B cell (primary cell): ENCODE measurements at regions not wholly inside any gene's neighbourhood (a gene's known extent, or its start where the extent isn't known, plus 50 kb on each side); places are given as distances from the start of the nearest gene placed in this dataset.

ENCODE experiments used
- EZH2 ChIP-seq: IDR thresholded peaks from 2 replicates; pipeline ENCODE4 v1.6.1; 2012; ENCODE audit warnings: borderline replicate concordance, low read depth, mild to moderate bottlenecking, moderate library complexity, low read length; ENCODE audit not compliant: insufficient read depth, poor library complexity, severe bottlenecking
- TF ChIP-seq, protein P1 (sequence below): fragments of 200-600 bp; IDR thresholded peaks from one replicate; pipeline ENCODE4 v1.8.0; 2022; ENCODE audit warnings: antibody characterized with exemption, mild to moderate bottlenecking

DNA sequence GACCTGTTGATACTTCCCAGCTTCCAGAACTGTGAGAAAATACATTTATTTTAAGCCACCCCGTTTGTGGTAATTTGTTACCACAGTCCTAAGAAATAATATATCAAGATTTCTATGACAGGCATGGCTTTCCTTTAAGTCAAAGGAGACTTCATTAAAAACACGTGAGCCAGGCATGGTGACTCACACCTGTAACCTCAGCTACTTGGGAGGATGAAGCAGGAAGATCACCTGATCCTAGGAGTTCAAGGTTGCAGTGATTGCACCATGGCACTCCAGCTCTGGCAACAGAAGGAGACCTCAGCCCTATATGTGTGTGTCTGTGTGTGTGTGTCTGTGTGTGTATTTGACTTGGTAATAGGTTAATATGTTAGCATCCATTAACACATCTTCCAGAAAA lies 69.8 kb upstream of the SCN7A start:
- no peak for TF ChIP-seq EZH2
- TF ChIP-seq, protein P1, sequence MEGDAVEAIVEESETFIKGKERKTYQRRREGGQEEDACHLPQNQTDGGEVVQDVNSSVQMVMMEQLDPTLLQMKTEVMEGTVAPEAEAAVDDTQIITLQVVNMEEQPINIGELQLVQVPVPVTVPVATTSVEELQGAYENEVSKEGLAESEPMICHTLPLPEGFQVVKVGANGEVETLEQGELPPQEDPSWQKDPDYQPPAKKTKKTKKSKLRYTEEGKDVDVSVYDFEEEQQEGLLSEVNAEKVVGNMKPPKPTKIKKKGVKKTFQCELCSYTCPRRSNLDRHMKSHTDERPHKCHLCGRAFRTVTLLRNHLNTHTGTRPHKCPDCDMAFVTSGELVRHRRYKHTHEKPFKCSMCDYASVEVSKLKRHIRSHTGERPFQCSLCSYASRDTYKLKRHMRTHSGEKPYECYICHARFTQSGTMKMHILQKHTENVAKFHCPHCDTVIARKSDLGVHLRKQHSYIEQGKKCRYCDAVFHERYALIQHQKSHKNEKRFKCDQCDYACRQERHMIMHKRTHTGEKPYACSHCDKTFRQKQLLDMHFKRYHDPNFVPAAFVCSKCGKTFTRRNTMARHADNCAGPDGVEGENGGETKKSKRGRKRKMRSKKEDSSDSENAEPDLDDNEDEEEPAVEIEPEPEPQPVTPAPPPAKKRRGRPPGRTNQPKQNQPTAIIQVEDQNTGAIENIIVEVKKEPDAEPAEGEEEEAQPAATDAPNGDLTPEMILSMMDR, result no peak
